Upper lobe of right lung (tissue), 1 donor: ENCODE measurements at regions not wholly inside any gene's neighbourhood (a gene's known extent, or its start where the extent isn't known, plus 50 kb on each side); places are given as distances from the start of the nearest gene placed in this dataset.

Experiments used
- ATAC-seq: fragments of 200-7000 bp; cut with Tn5 transposase; one replicate; pipeline ENCODE4 v1.9.1; 2020; ENCODE audit warnings: mild to moderate bottlenecking, moderate library complexity
- DNase-seq: peaks from one replicate; pipeline ENCODE4 v3.0.0-alpha.2; 2020
- H3K27ac ChIP-seq: fragments of 200-600 bp; one replicate; pipeline ENCODE4 v1.8.0; 2022
- H3K27me3 ChIP-seq: fragments of 200-600 bp; one replicate; pipeline ENCODE4 v1.8.0; 2022; ENCODE audit warnings: mild to moderate bottlenecking
- H3K36me3 ChIP-seq: fragments of 200-600 bp; one replicate; pipeline ENCODE4 v1.8.0; 2022
- H3K4me1 ChIP-seq: fragments of 200-600 bp; one replicate; pipeline ENCODE4 v1.8.0; 2022
- H3K4me3 ChIP-seq: fragments of 200-600 bp; one replicate; pipeline ENCODE4 v1.8.0; 2022; ENCODE audit warnings: mild to moderate bottlenecking
- H3K9me3 ChIP-seq: fragments of 200-600 bp; one replicate; pipeline ENCODE4 v1.8.0; 2022
- intact Hi-C: fragments of 100-400 bp; cut with DNase I; formaldehyde crosslinking; loops from one replicate; pipeline ENCODE4 v1.11.0; 2022
- TF ChIP-seq, protein P1 (sequence below): fragments of 200-600 bp; IDR thresholded peaks from one replicate; pipeline ENCODE4 v1.8.0; 2022; ENCODE audit warnings: antibody characterized with exemption
- donor health status: DM: no; HTN: yes; CAD: no; lungs with severe emphysema.

DNA sequence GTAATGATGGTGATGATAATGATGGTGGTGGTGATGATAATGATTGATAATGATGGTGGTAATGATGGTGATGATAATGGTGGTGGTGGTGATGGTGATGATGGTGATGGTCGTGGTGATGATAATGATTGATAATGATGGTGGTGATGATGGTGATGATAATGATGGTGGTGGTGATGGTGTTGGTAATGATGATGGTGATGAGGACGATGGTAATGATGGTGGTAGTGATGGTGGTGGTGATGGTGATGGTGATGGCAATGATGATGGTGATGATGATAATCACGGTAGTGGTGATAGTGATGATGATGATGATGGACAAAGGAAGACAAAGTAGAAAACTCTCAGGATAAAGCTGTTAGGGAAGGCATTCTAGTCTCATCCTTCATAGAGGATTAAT lies 310.5 kb downstream of the MSX2 start:
- TF ChIP-seq, protein P1, sequence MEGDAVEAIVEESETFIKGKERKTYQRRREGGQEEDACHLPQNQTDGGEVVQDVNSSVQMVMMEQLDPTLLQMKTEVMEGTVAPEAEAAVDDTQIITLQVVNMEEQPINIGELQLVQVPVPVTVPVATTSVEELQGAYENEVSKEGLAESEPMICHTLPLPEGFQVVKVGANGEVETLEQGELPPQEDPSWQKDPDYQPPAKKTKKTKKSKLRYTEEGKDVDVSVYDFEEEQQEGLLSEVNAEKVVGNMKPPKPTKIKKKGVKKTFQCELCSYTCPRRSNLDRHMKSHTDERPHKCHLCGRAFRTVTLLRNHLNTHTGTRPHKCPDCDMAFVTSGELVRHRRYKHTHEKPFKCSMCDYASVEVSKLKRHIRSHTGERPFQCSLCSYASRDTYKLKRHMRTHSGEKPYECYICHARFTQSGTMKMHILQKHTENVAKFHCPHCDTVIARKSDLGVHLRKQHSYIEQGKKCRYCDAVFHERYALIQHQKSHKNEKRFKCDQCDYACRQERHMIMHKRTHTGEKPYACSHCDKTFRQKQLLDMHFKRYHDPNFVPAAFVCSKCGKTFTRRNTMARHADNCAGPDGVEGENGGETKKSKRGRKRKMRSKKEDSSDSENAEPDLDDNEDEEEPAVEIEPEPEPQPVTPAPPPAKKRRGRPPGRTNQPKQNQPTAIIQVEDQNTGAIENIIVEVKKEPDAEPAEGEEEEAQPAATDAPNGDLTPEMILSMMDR = no peak
- DNase-seq (no peak), ATAC-seq (no peak)
- no peak overlapping the region for H3K27ac ChIP-seq
- H3K27me3 ChIP-seq = no peaks in the 10 kb centered on the region
- intact Hi-C loops = no loop called here
- H3K9me3 ChIP-seq = no peaks in the 10 kb centered on the region
- H3K36me3 ChIP-seq = no peaks in the 10 kb centered on the region
- no peaks in the 10 kb centered on the region for H3K4me1 ChIP-seq
- H3K4me3 ChIP-seq = no peak overlapping the region

DNA sequence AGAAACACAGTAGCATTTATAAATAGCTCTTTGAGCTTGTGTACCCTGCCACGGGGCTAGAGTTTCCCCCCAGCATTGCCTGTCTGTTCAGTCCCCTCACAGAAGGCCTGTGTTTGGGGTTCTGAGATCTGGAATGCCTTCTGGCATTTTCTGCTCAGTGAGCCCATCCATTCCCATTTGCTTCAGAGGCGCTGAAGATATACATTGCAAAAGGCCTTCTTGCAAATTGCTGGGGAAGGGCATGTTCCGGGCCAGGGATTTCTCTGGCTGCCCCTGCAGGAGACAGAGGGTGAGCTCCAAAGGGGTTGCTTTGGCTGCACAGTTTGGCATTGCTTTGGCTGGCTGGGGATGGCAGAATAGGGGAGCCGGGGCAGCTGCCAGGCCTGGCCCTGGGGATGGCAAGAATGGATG lies 308.4 kb downstream of the MSX2 start:
- Histone ChIP-seq H3K9me3 (no peaks in the 10 kb centered on the region), H3K4me1 (no peaks in the 10 kb centered on the region), H3K4me3 (no peak overlapping the region), H3K36me3 (no peaks in the 10 kb centered on the region), H3K27me3 (no peaks in the 10 kb centered on the region), H3K27ac (no peak overlapping the region)
- ATAC-seq (no peak), DNase-seq (no peak)
- intact Hi-C loops = no loop called here
- TF ChIP-seq, protein P1 = no peak

DNA sequence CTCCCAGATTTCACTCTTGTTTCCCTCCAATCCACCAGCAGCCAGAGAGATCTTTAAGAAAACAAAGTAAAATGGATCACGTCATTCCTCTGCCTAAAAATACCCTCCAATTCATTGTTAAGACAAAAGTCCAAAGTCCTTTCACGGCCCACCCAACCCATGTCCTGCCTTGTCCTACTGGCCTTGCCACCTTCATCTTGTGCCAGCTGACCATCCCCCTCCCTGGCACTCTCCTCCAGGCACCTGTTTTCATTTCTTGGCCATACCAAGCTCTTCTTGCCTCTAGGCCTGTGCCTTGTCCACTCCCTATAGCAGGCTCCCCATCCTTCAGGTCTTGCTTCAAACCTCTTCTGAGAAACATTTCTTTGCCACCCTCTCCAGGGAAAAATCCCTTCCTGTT lies 307.6 kb downstream of the MSX2 start:
- Histone ChIP-seq H3K4me1 (no peaks in the 10 kb centered on the region), H3K27ac (no peak overlapping the region), H3K27me3 (no peaks in the 10 kb centered on the region), H3K4me3 (no peak overlapping the region), H3K36me3 (no peaks in the 10 kb centered on the region), H3K9me3 (no peaks in the 10 kb centered on the region)
- TF ChIP-seq, protein P1 = no peak
- intact Hi-C loops = no loop called here
- DNase-seq (no peak), ATAC-seq (no peak)

DNA sequence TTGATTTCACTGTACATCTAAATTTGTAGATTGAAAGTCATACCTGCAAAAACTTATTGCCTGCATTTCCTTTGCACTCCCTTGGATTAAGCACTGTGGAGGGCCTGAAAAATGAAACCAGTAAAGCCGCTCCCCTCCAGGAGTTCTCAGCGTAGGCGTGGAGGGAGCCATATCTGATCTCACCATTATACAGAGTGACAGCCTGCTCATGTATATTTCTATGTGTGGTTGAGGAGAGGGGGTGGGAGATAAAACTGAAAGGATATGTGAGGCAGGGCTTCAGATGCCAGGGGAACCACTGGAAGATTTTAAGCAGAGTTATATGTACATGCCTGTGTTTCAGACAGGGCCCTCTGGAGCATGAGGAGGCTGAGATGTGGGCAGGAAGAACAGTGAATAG lies 303.0 kb downstream of the MSX2 start:
- Histone ChIP-seq H3K27me3 (no peaks in the 10 kb centered on the region), H3K4me3 (no peak overlapping the region), H3K36me3 (no peaks in the 10 kb centered on the region), H3K9me3 (peaks cover 7% of the 10 kb centered on the region), H3K27ac (no peak overlapping the region), H3K4me1 (no peaks in the 10 kb centered on the region)
- intact Hi-C loops = no loop called here
- TF ChIP-seq, protein P1 = no peak
- ATAC-seq (no peak), DNase-seq (no peak)

DNA sequence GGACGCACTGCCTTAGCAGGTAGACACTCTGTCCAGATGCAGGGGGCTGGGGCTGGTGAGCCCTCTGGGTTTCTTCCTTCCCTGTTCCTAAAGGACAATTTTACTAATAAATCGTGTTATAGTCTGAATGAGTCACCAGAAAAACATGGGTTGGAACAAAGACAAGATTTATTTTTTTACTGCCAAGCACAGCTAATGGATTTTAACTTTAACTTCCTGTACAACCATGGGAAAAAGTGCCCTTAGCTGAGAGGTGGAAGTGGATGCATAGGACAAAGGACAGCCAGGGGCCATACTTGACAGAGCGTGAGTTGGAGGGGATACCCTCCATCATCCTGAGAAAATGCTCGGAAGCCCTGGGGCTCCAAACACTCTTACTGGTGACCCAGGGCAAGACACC lies 300.7 kb downstream of the MSX2 start:
- H3K27me3 ChIP-seq = no peaks in the 10 kb centered on the region
- no peak overlapping the region for H3K27ac ChIP-seq
- intact Hi-C loops = no loop called here
- TF ChIP-seq, protein P1 = no peak
- H3K4me1 ChIP-seq = no peaks in the 10 kb centered on the region
- H3K4me3 ChIP-seq = no peak overlapping the region
- no peaks in the 10 kb centered on the region for H3K36me3 ChIP-seq
- peaks cover 7% of the 10 kb centered on the region for H3K9me3 ChIP-seq
- DNase-seq = no peak
- no peak for ATAC-seq
